ENCODE measurements at regions not wholly inside any gene's neighbourhood (a gene's known extent, or its start where the extent isn't known, plus 50 kb on each side); places are given as distances from the start of the nearest gene placed in this dataset.

DNA sequence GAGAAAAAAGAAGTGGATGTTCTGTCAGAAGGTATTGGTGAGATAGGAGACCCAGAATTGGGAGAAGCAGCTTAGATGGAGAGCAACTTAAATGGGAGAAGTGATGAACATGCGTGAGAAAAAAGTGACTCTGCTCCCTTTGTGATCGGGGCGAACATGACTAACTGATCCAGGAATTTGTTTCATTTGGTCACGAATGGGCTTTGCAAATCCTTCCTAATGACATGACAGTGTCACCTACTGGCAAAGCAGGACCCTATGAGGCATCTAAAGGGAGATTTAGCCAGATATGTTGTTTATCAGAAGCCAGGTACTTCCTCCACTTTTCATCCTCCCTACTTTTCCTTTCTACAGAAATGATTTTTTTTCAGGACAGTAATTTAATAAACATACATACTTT is 787.4 kb upstream of the RGMB start:
- H3K9me3 ChIP-seq (ENCODE audit: insufficient read depth in 2 of 2, low read depth in 1 of 2, low read length in 1 of 2), result no peaks in the 10 kb centered on the region
- H3K27ac ChIP-seq (ENCODE audit: low read depth, low read length), result no peak overlapping the region
- no peak for FAIRE-seq
- no peak overlapping the region for H2BK5ac ChIP-seq (ENCODE audit: low read depth, low read length)
- ChIA-PET CTCF (ENCODE audit: partially characterized antibody) (interaction anchor here (0.7 to 1.1 kb wide), 4 partner anchors 10 to 559 kb away, joined by 3 to 4 read pairs (median 3); no protein-coding TSS in a partner anchor), POLR2A (ENCODE audit: partially characterized antibody) (no interaction called here)
- peaks cover 0 to 2% (median 0%) of the 10 kb centered on the region in 4 experiments; a peak in 1 of 7 replicates for H3K4me1 ChIP-seq (replicated peaks in 1 of 4; ENCODE audit: control insufficient read depth in 3 of 4, insufficient read depth in 4 of 4, low read length in 3 of 4)
- peak in 1 of 2 experiments; percentile 7 for DNase-seq (ENCODE audit: low read depth in 1 of 2, low spot score in 2 of 2)
- no peak overlapping the region for H2AK5ac ChIP-seq (ENCODE audit: low read depth, low read length)
- no peak overlapping the region for H4K5ac ChIP-seq (ENCODE audit: insufficient read length, low read depth, low read length)
- H4K91ac ChIP-seq (replicated peaks; ENCODE audit: insufficient read length, low read length), result no peak overlapping the region
- no peak overlapping the region for H4K8ac ChIP-seq (ENCODE audit: extremely low read depth, insufficient read depth, low read length)
- H3K36me3 ChIP-seq (ENCODE audit: control insufficient read depth in 2 of 4, insufficient read depth in 4 of 4, low read length in 3 of 4), result no peaks in the 10 kb centered on the region
- no peak overlapping the region for H3K18ac ChIP-seq (ENCODE audit: extremely low read depth, low read length)
- H3K4me2 ChIP-seq (ENCODE audit: insufficient read depth in 1 of 2, low read depth in 2 of 2, low read length in 2 of 2), result no peak overlapping the region
- H3K23ac ChIP-seq (ENCODE audit: insufficient read length), result no peak overlapping the region
- no peak overlapping the region for H3K4me3 ChIP-seq (ENCODE audit: extremely low read depth in 1 of 4, insufficient read depth in 2 of 4, low read depth in 3 of 4, low read length in 4 of 4)
- H3K27me3 ChIP-seq (replicated peaks in 1 of 4; ENCODE audit: control insufficient read depth in 3 of 4, extremely low read depth in 1 of 4, insufficient read depth in 3 of 4, low read length in 3 of 4), result no peaks in the 10 kb centered on the region
- TF ChIP-seq BRCA1 (IDR thresholded peaks at IDR 0.05; ENCODE audit: low read depth, low read length) (no peak), KDM5A (IDR thresholded peaks at IDR 0.05; ENCODE audit: low read length) (no peak), RAD21 (IDR thresholded peaks at IDR 0.05 in 1 of 2, conservative IDR thresholded peaks at IDR 0.05 in 1 of 2; ENCODE audit: low read depth in 2 of 2, low read length in 2 of 2) (peak; percentile 58 to 61), POLR2A (IDR thresholded peaks at IDR 0.05; ENCODE audit: control extremely low read depth in 1 of 2, low read depth in 2 of 2, low read length in 2 of 2) (no peak)
- TF ChIP-seq, protein P1, sequence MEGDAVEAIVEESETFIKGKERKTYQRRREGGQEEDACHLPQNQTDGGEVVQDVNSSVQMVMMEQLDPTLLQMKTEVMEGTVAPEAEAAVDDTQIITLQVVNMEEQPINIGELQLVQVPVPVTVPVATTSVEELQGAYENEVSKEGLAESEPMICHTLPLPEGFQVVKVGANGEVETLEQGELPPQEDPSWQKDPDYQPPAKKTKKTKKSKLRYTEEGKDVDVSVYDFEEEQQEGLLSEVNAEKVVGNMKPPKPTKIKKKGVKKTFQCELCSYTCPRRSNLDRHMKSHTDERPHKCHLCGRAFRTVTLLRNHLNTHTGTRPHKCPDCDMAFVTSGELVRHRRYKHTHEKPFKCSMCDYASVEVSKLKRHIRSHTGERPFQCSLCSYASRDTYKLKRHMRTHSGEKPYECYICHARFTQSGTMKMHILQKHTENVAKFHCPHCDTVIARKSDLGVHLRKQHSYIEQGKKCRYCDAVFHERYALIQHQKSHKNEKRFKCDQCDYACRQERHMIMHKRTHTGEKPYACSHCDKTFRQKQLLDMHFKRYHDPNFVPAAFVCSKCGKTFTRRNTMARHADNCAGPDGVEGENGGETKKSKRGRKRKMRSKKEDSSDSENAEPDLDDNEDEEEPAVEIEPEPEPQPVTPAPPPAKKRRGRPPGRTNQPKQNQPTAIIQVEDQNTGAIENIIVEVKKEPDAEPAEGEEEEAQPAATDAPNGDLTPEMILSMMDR (IDR thresholded peaks at IDR 0.05; ENCODE audit: control extremely low read depth in 1 of 3, insufficient read depth in 1 of 3, low read depth in 1 of 3, low read length in 3 of 3), result peak in 1 of 3 experiments; percentile 37; a peak in 1 of 4 replicates
- H3K23me2 ChIP-seq (ENCODE audit: low read depth, low read length), result no peaks in the 10 kb centered on the region
- H3K79me2 ChIP-seq (ENCODE audit: control insufficient read depth in 1 of 2, insufficient read depth in 2 of 2, low read length in 2 of 2), result no peaks in the 10 kb centered on the region
- H3K79me1 ChIP-seq (ENCODE audit: low read depth, low read length), result no peaks in the 10 kb centered on the region
- no peak overlapping the region for H2BK20ac ChIP-seq (ENCODE audit: low read length)
- H2BK12ac ChIP-seq (ENCODE audit: low read depth, low read length), result no peak overlapping the region
- H2AFZ ChIP-seq (ENCODE audit: low read length), result no peak overlapping the region
- H3K4ac ChIP-seq (replicated peaks; ENCODE audit: insufficient read length, low read depth, low read length), result no peak overlapping the region
- no peak overlapping the region for H3K14ac ChIP-seq (ENCODE audit: insufficient read length)
- H4K20me1 ChIP-seq (replicated peaks in 1 of 2; ENCODE audit: control insufficient read depth in 1 of 2, insufficient read depth in 2 of 2, low read length in 2 of 2), result no peaks in the 10 kb centered on the region
- no peak overlapping the region for H3K56ac ChIP-seq (replicated peaks; ENCODE audit: insufficient read length, low read depth, low read length)
- no peak overlapping the region for H3K9ac ChIP-seq (replicated peaks in 1 of 4; ENCODE audit: extremely low read depth in 1 of 4, low read depth in 3 of 4, low read length in 3 of 4)
- WGBS, 2 experiments (ENCODE audit: extremely low coverage in 1 of 2, insufficient coverage in 1 of 2, insufficient read length in 1 of 2, insufficient replicate concordance in 2 of 2, low coverage in 1 of 2, low lambda C conversion rate in 2 of 2, missing lambda C conversion rate in 1 of 2), result 60% methylated on average over 4 of the region's 4 CpGs; no CpG with 5 or more reads in 1 of the 2 experiments
- H2BK120ac ChIP-seq (replicated peaks; ENCODE audit: low read depth, low read length), result no peak overlapping the region
- no peak overlapping the region for H2BK15ac ChIP-seq (ENCODE audit: low read length)

All from H1 (cell line).